ENCODE measurements at regions not wholly inside any gene's neighbourhood (a gene's known extent, or its start where the extent isn't known, plus 50 kb on each side); places are given as distances from the start of the nearest gene placed in this dataset.

- TF ChIP-seq SMC3 (conservative IDR thresholded peaks at IDR 0.05; ENCODE audit: poor library complexity) = no peak
- TF ChIP-seq CTCF (IDR thresholded peaks at IDR 0.05; ENCODE audit: poor library complexity, severe bottlenecking) = no peak
- TF ChIP-seq REST (IDR thresholded peaks at IDR 0.05; ENCODE audit: borderline replicate concordance) = no peak
- TF ChIP-seq EP300 (conservative IDR thresholded peaks at IDR 0.05; ENCODE audit: poor library complexity, severe bottlenecking) = no peak
- no peak for TF ChIP-seq MXI1 (conservative IDR thresholded peaks at IDR 0.05; ENCODE audit: poor library complexity, severe bottlenecking)
- Histone ChIP-seq H3K27me3 (ENCODE audit: insufficient read depth, low read depth, low read length) (no peaks in the 10 kb centered on the region), H2AFZ (ENCODE audit: low read depth, low read length) (no peak overlapping the region), H3K36me3 (ENCODE audit: insufficient read depth, low read length) (no peaks in the 10 kb centered on the region), H3F3A (ENCODE audit: insufficient read depth, low read length, poor library complexity, severe bottlenecking) (no peaks in the 10 kb centered on the region), H3K9me2 (ENCODE audit: insufficient read depth, low read length) (no peaks in the 10 kb centered on the region), H3K27ac (ENCODE audit: low read length) (no peak overlapping the region), H3K9me3 (ENCODE audit: low read length) (no peaks in the 10 kb centered on the region), H4K20me1 (ENCODE audit: insufficient read depth) (no peaks in the 10 kb centered on the region), H3K9ac (ENCODE audit: low read length) (no peak overlapping the region), H3K4me2 (ENCODE audit: low read length) (no peak overlapping the region), H3K4me3 (ENCODE audit: low read length) (no peak overlapping the region), H3K79me2 (replicated peaks; ENCODE audit: insufficient read depth, low read length) (no peaks in the 10 kb centered on the region)
These were observed 209.3 kb downstream of the AHR start for GRCh38 chr7:17507717-17508116.

- Histone ChIP-seq H2AFZ (ENCODE audit: low read depth, low read length) (no peak overlapping the region), H3K9ac (ENCODE audit: low read length) (no peak overlapping the region)
These were observed 213.8 kb downstream of the AHR start for GRCh38 chr7:17512181-17512675.

More at GRCh38 chr7:17512181-17512675, 213.8 kb downstream of the AHR start:
- Histone ChIP-seq H3K36me3 (ENCODE audit: insufficient read depth, low read length) (no peaks in the 10 kb centered on the region), H3K79me2 (replicated peaks; ENCODE audit: insufficient read depth, low read length) (no peaks in the 10 kb centered on the region), H3F3A (ENCODE audit: insufficient read depth, low read length, poor library complexity, severe bottlenecking) (no peaks in the 10 kb centered on the region), H3K9me3 (ENCODE audit: low read length) (no peaks in the 10 kb centered on the region), H3K27me3 (ENCODE audit: insufficient read depth, low read depth, low read length) (no peaks in the 10 kb centered on the region), H3K27ac (ENCODE audit: low read length) (no peak overlapping the region), H3K4me2 (ENCODE audit: low read length) (no peak overlapping the region), H4K20me1 (ENCODE audit: insufficient read depth) (no peaks in the 10 kb centered on the region), H3K4me3 (ENCODE audit: low read length) (no peak overlapping the region), H3K9me2 (ENCODE audit: insufficient read depth, low read length) (no peaks in the 10 kb centered on the region)
- TF ChIP-seq EP300 (conservative IDR thresholded peaks at IDR 0.05; ENCODE audit: poor library complexity, severe bottlenecking) (no peak), RAD21 (conservative IDR thresholded peaks at IDR 0.05) (no peak), REST (IDR thresholded peaks at IDR 0.05; ENCODE audit: borderline replicate concordance) (no peak), MXI1 (conservative IDR thresholded peaks at IDR 0.05; ENCODE audit: poor library complexity, severe bottlenecking) (no peak), POLR2AphosphoS5 (IDR thresholded peaks at IDR 0.05) (no peak), TAF1 (IDR thresholded peaks at IDR 0.05; ENCODE audit: low read depth) (no peak), EZH2 (IDR thresholded peaks at IDR 0.05; ENCODE audit: borderline replicate concordance, insufficient read depth, low read length, poor library complexity, severe bottlenecking) (no peak), CTCF (IDR thresholded peaks at IDR 0.05; ENCODE audit: poor library complexity, severe bottlenecking) (no peak), SMC3 (conservative IDR thresholded peaks at IDR 0.05; ENCODE audit: poor library complexity) (no peak)
